Choroid plexus epithelial cell (primary cell): ENCODE measurements at regions not wholly inside any gene's neighbourhood (a gene's known extent, or its start where the extent isn't known, plus 50 kb on each side); places are given as distances from the start of the nearest gene placed in this dataset.

Experiments
- DNase-seq: peaks from one replicate; pipeline ENCODE4 v3.0.0-alpha.2; 2010; ENCODE audit warnings: low read depth
- H3K4me3 ChIP-seq: 2 replicates; pipeline ENCODE4 v1.5.1; 2011; ENCODE audit warnings: low read depth, mild to moderate bottlenecking, control low read depth, low read length, moderate library complexity
- CTCF ChIP-seq: conservative IDR thresholded peaks from 2 replicates; pipeline ENCODE4 v1.5.1; 2011; ENCODE audit warnings: low read depth, mild to moderate bottlenecking, control low read depth, inconsistent platforms, low read length, moderate library complexity

- no peak for TF ChIP-seq CTCF
- DNase-seq = no peak
- no peak overlapping the region for H3K4me3 ChIP-seq
These were observed 266.1 kb downstream of the MIAT start for GRCh38 chr22:26923531-26923930.

- no peak overlapping the region for H3K4me3 ChIP-seq
- DNase-seq = no peak
- no peak for TF ChIP-seq CTCF
These were observed 270.4 kb downstream of the MIAT start for GRCh38 chr22:26927821-26928220.

- no peak for TF ChIP-seq CTCF
- no peak for DNase-seq
- no peak overlapping the region for H3K4me3 ChIP-seq
These were observed 274.1 kb downstream of the MIAT start for GRCh38 chr22:26931471-26931870.

GRCh38 chr22:26933105-26933590 is 275.8 kb downstream of the MIAT start:
- no peak overlapping the region for H3K4me3 ChIP-seq

GRCh38 chr22:26937213-26937612 is 279.8 kb downstream of the MIAT start:
- no peak for DNase-seq
- no peak for TF ChIP-seq CTCF
- no peak overlapping the region for H3K4me3 ChIP-seq

More at GRCh38 chr22:26933105-26933590, 275.8 kb downstream of the MIAT start:
- DNase-seq = no peak
- TF ChIP-seq CTCF = no peak

GRCh38 chr22:26939466-26939865 is 282.1 kb downstream of the MIAT start:
- TF ChIP-seq CTCF = no peak
- DNase-seq = no peak
- no peak overlapping the region for H3K4me3 ChIP-seq

- DNase-seq = no peak
- no peak overlapping the region for H3K4me3 ChIP-seq
- no peak for TF ChIP-seq CTCF
These were observed 284.7 kb downstream of the MIAT start for GRCh38 chr22:26941896-26942636.
